IMR-90 (cell line): ENCODE measurements at regions not wholly inside any gene's neighbourhood (a gene's known extent, or its start where the extent isn't known, plus 50 kb on each side); places are given as distances from the start of the nearest gene placed in this dataset.
A peak's percentile ranks its signal among the peaks of the same experiment; 100 is the strongest.

ENCODE experiments used
- ATAC-seq: fragments of 200-7000 bp; cut with Tn5 transposase; 2 replicates; pipeline ENCODE4 v1.9.1; 2020; ENCODE audit warnings: low read depth, mild to moderate bottlenecking, moderate library complexity
- BruUV-seq: library from RNA; stranded (reverse); fragments of 400-500 nt; replicated peaks from 2 replicates; lab custom pipeline; 2021; lab: Mats Ljungman, UMichigan
- CTCF ChIA-PET: fragments of 300-600 bp; formaldehyde crosslinking; extraction: SDS; loops from one replicate; lab custom pipeline; 2021; ENCODE audit warnings: antibody characterized with exemption; lab: Yijun Ruan, JAX
- POLR2A ChIA-PET: fragments of 300-600 bp; sonication (Branson Sonifier 250); formaldehyde crosslinking; loops from one replicate; lab custom pipeline; 2022; ENCODE audit warnings: antibody characterized with exemption; ENCODE audit not compliant: unreplicated experiment; lab: Charles Lee
- DNase-seq: peaks from one replicate; pipeline ENCODE4 v3.0.0; 2013
- H2AFZ ChIP-seq: replicated peaks from 2 replicates; pipeline ENCODE3; 2013; ENCODE audit warnings: low read length, mild to moderate bottlenecking; ENCODE audit not compliant: poor library complexity
- H2AK5ac ChIP-seq: 2 replicates; pipeline ENCODE4 v1.6.1; 2013; ENCODE audit warnings: low read depth, low read length, inconsistent platforms
- H2AK9ac ChIP-seq: replicated peaks from 2 replicates; pipeline ENCODE3; 2013; ENCODE audit warnings: mild to moderate bottlenecking, low read depth, low read length, moderate library complexity; ENCODE audit not compliant: poor library complexity
- H2BK120ac ChIP-seq: 2 replicates; pipeline ENCODE4 v1.6.1; 2013; ENCODE audit warnings: low read depth, low read length, inconsistent platforms
- H2BK15ac ChIP-seq: 3 replicates; pipeline ENCODE4 v1.6.1; 2013; ENCODE audit warnings: low read depth, low read length, inconsistent platforms
- H2BK20ac ChIP-seq: 2 replicates; pipeline ENCODE4 v1.6.1; 2013; ENCODE audit warnings: low read depth, mild to moderate bottlenecking, inconsistent platforms, low read length, moderate library complexity
- H2BK5ac ChIP-seq: 2 replicates; pipeline ENCODE4 v1.6.1; 2013; ENCODE audit warnings: mild to moderate bottlenecking, low read depth, low read length, inconsistent platforms; ENCODE audit not compliant: poor library complexity, severe bottlenecking
- H3K14ac ChIP-seq: replicated peaks from 2 replicates; pipeline ENCODE4 v1.6.1; 2013; ENCODE audit warnings: low read depth, low read length, inconsistent platforms
- H3K18ac ChIP-seq: 2 replicates; pipeline ENCODE4 v1.6.1; 2013; ENCODE audit warnings: low read depth, low read length, control low read depth
- H3K23ac ChIP-seq: 2 replicates; pipeline ENCODE4 v1.6.1; 2013; ENCODE audit warnings: low read depth, low read length, inconsistent platforms
- H3K27ac ChIP-seq: 2 replicates; pipeline ENCODE4 v1.5.1; 2013; ENCODE audit warnings: mild to moderate bottlenecking, control low read depth, low read length; ENCODE audit not compliant: insufficient read depth
- H3K27me3 ChIP-seq: 2 replicates; pipeline ENCODE4 v1.6.1; 2013; ENCODE audit warnings: low read length; ENCODE audit not compliant: control insufficient read depth, insufficient read depth
- H3K36me3 ChIP-seq: 2 replicates; pipeline ENCODE4 v1.6.1; 2013; ENCODE audit warnings: low read length, mixed read lengths; ENCODE audit not compliant: control insufficient read depth, insufficient read depth
- H3K4ac ChIP-seq: 2 replicates; pipeline ENCODE4 v1.6.1; 2013; ENCODE audit warnings: low read depth, low read length, inconsistent platforms
- H3K4me1 ChIP-seq: 2 replicates; pipeline ENCODE4 v1.6.1; 2013; ENCODE audit warnings: low read length, mixed read lengths; ENCODE audit not compliant: control insufficient read depth, insufficient read depth
- H3K4me2 ChIP-seq: 2 replicates; pipeline ENCODE4 v1.6.1; 2013; ENCODE audit warnings: low read depth, mild to moderate bottlenecking, control low read depth, low read length, moderate library complexity
- H3K4me3 ChIP-seq: 2 replicates; pipeline ENCODE4 v1.5.1; 2013; ENCODE audit warnings: low read depth, mild to moderate bottlenecking, control low read depth, low read length, moderate library complexity; ENCODE audit not compliant: insufficient read depth
- H3K56ac ChIP-seq: 2 replicates; pipeline ENCODE4 v1.6.1; 2013; ENCODE audit warnings: low read length, inconsistent platforms; ENCODE audit not compliant: insufficient read depth; ENCODE audit errors: extremely low read depth
- H3K79me1 ChIP-seq, 2 experiments: 2 replicates each; pipeline ENCODE4 v1.6.1; 2013; ENCODE audit warnings: low read length in 2 of 2, inconsistent platforms in 1 of 2, low read depth in 1 of 2
- H3K9ac ChIP-seq: 2 replicates; pipeline ENCODE4 v1.6.1; 2013; ENCODE audit warnings: low read depth, low read length, control low read depth
- H3K9me1 ChIP-seq: 2 replicates; pipeline ENCODE4 v1.6.1; 2013; ENCODE audit warnings: low read length, inconsistent platforms; ENCODE audit not compliant: insufficient read depth
- H3K9me3 ChIP-seq: 2 replicates; pipeline ENCODE4 v1.6.1; 2013; ENCODE audit warnings: low read length; ENCODE audit not compliant: control insufficient read depth, insufficient read depth
- H4K20me1 ChIP-seq: 2 replicates; pipeline ENCODE4 v1.6.1; 2013; ENCODE audit warnings: low read length, inconsistent platforms; ENCODE audit not compliant: insufficient read depth
- H4K5ac ChIP-seq: 2 replicates; pipeline ENCODE4 v1.6.1; 2013; ENCODE audit warnings: mild to moderate bottlenecking, low read depth, low read length, control low read depth
- H4K8ac ChIP-seq, 2 experiments: 2 replicates each; pipeline ENCODE4 v1.6.1; 2013; ENCODE audit warnings: low read depth in 2 of 2, low read length in 2 of 2, control low read depth in 1 of 2, inconsistent platforms in 1 of 2
- H4K91ac ChIP-seq: 2 replicates; pipeline ENCODE4 v1.6.1; 2013; ENCODE audit warnings: low read depth, low read length, inconsistent platforms; ENCODE audit not compliant: insufficient read depth
- CEBPB ChIP-seq: IDR thresholded peaks from 2 replicates; pipeline ENCODE4 v1.6.1; 2012; ENCODE audit warnings: low read depth, low read length, improper control_type of control experiment
- FOS ChIP-seq: fragments of 150-350 bp; IDR thresholded peaks from 2 replicates; pipeline ENCODE4 v1.6.1; 2016; ENCODE audit warnings: low read depth, low read length
- MAZ ChIP-seq: IDR thresholded peaks from 2 replicates; pipeline ENCODE4 v1.6.1; 2012; ENCODE audit warnings: low read depth, mild to moderate bottlenecking, low read length, improper control_type of control experiment, moderate library complexity, borderline replicate concordance
- POLR2A ChIP-seq: IDR thresholded peaks from 2 replicates; pipeline ENCODE4 v1.6.1; 2012; ENCODE audit warnings: mild to moderate bottlenecking, low read depth, low read length
- RCOR1 ChIP-seq: IDR thresholded peaks from 2 replicates; pipeline ENCODE4 v1.6.1; 2012; ENCODE audit warnings: mild to moderate bottlenecking, low read length, improper control_type of control experiment; ENCODE audit not compliant: insufficient replicate concordance
- SMC3 ChIP-seq: fragments of 150-350 bp; IDR thresholded peaks from 2 replicates; pipeline ENCODE4 v1.6.1; 2016; ENCODE audit warnings: low read depth, mild to moderate bottlenecking, antibody characterized with exemption, low read length, moderate library complexity
- WGBS, 2 experiments: methylation state at CpG; one replicate each; pipeline versions ENCODE4 v1.1.5 to v1.1.7; 2013; ENCODE audit warnings: missing lambda C conversion rate in 2 of 2; ENCODE audit not compliant: insufficient read length in 1 of 2; ENCODE audit errors: extremely low coverage in 2 of 2; 5-methylcytosine and 5-hydroxymethylcytosine counted together
- dilution Hi-C: fragments of 300-500 bp; cut with HindIII; formaldehyde crosslinking; loops from one replicate; pipeline ENCODE4 v1.14.3; 2018; ENCODE audit warnings: low sequenced_read_pairs; ENCODE audit not compliant: unreplicated experiment
- in situ Hi-C: fragments of 300-500 bp; cut with MboI; formaldehyde crosslinking; loops from 3 replicates; pipeline ENCODE4 v1.14.3; 2019; ENCODE audit warnings: low sequenced_read_pairs, inconsistent platforms, mixed read lengths
- intact Hi-C: fragments of 100-400 bp; cut with micrococcal nuclease; formaldehyde crosslinking; loops from 2 replicates; pipeline ENCODE4 v1.10.0; 2022

DNA sequence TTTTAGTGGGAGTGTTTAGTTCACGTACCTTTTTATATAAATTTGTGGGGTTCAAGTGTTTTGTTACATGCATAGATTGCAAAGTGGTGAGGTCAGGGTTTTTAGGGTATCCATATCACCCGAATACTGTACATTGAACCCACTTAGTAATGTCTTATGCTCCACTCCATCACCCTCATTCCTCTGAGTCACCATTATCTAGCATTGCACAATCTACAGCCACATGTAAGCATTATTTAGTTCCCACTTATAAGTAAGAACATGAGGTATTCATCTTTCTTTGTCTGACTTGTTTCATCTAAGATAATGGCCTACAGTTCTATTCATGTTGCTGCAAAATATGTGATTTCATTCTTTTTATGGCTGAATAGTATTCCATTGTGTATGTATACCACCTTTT lies 583.7 kb upstream of the LRFN5 start:
- H2AFZ ChIP-seq = no peak overlapping the region
- H3K27ac ChIP-seq = no peak overlapping the region
- TF ChIP-seq POLR2A (no peak), MAZ (no peak), RCOR1 (no peak), CEBPB (peak; percentile 52), FOS (no peak), SMC3 (no peak)
- in situ Hi-C loops (no loop called here), intact Hi-C loops (no loop called here), dilution Hi-C loops (no loop called here)
- no CpG with 5 or more reads among the region's 2 CpGs for WGBS, 2 experiments
- H2BK5ac ChIP-seq = no peak overlapping the region
- H3K4me3 ChIP-seq = no peak overlapping the region
- no peaks in the 10 kb centered on the region for H3K9me1 ChIP-seq
- DNase-seq (peak; percentile 5), ATAC-seq (no peak)
- CTCF ChIA-PET = no interaction called here
- H4K5ac ChIP-seq = no peak overlapping the region
- no TSS peak for BruUV-seq
- no peaks in the 10 kb centered on the region for H3K79me1 ChIP-seq
- no peak overlapping the region for H4K8ac ChIP-seq
- no peak overlapping the region for H2BK20ac ChIP-seq
- H2AK9ac ChIP-seq = no peak overlapping the region
- H3K4me2 ChIP-seq = no peak overlapping the region
- no peak overlapping the region for H2AK5ac ChIP-seq
- no peaks in the 10 kb centered on the region for H3K4me1 ChIP-seq
- H3K4ac ChIP-seq = no peak overlapping the region
- no peak overlapping the region for H4K91ac ChIP-seq
- no peak overlapping the region for H3K23ac ChIP-seq
- no peaks in the 10 kb centered on the region for H4K20me1 ChIP-seq
- H2BK120ac ChIP-seq = no peak overlapping the region
- no peaks in the 10 kb centered on the region for H3K27me3 ChIP-seq
- no peak overlapping the region for H2BK15ac ChIP-seq
- no peak overlapping the region for H3K18ac ChIP-seq
- no peaks in the 10 kb centered on the region for H3K36me3 ChIP-seq
- POLR2A ChIA-PET = no interaction called here
- no peak overlapping the region for H3K14ac ChIP-seq
- no peak overlapping the region for H3K9ac ChIP-seq
- peaks cover 2% of the 10 kb centered on the region; the same call in 1 of the 2 replicates for H3K9me3 ChIP-seq
- no peak overlapping the region for H3K56ac ChIP-seq
